Astrocyte (in vitro differentiated cells and primary cell): ENCODE measurements at regions not wholly inside any gene's neighbourhood (a gene's known extent, or its start where the extent isn't known, plus 50 kb on each side); places are given as distances from the start of the nearest gene placed in this dataset.

ENCODE experiments used
- DNase-seq: peaks from one replicate; pipeline ENCODE4 v3.0.0-alpha.2; 2010; ENCODE audit warnings: low read depth
- FAIRE-seq: peaks from 2 replicates; lab custom pipeline; 2011; peaks lifted over from hg19 to GRCh38; lab: Jason Lieb, UNC
- H2AFZ ChIP-seq: 2 replicates; pipeline ENCODE4 v1.6.0; 2012; ENCODE audit warnings: low read depth, low read length, inconsistent platforms
- H3K27ac ChIP-seq: 2 replicates; pipeline ENCODE4 v1.5.1; 2011; ENCODE audit warnings: low read depth, low read length, inconsistent platforms
- H3K27me3 ChIP-seq: 2 replicates; pipeline ENCODE4 v1.6.0; 2011; ENCODE audit warnings: low read length, inconsistent platforms; ENCODE audit not compliant: insufficient read depth
- H3K36me3 ChIP-seq: 2 replicates; pipeline ENCODE4 v1.5.1; 2011; ENCODE audit warnings: low read length, inconsistent platforms; ENCODE audit not compliant: insufficient read depth
- H3K4me1 ChIP-seq: 2 replicates; pipeline ENCODE4 v1.5.1; 2011; ENCODE audit warnings: low read length, inconsistent platforms; ENCODE audit not compliant: insufficient read depth
- H3K4me2 ChIP-seq: 2 replicates; pipeline ENCODE4 v1.6.0; 2012; ENCODE audit warnings: low read length, inconsistent platforms
- H3K4me3 ChIP-seq: 2 replicates; pipeline ENCODE4 v1.5.1; 2011; ENCODE audit warnings: low read depth, mild to moderate bottlenecking, low read length, inconsistent platforms; ENCODE audit not compliant: insufficient read depth
- H3K79me2 ChIP-seq: 2 replicates; pipeline ENCODE4 v1.6.0; 2012; ENCODE audit warnings: mild to moderate bottlenecking, low read length, inconsistent platforms; ENCODE audit not compliant: insufficient read depth
- H3K9ac ChIP-seq: 2 replicates; pipeline ENCODE4 v1.6.0; 2012; ENCODE audit warnings: mild to moderate bottlenecking, low read length, inconsistent platforms
- H3K9me3 ChIP-seq: 2 replicates; pipeline ENCODE4 v1.5.1; 2012; ENCODE audit warnings: low read depth, mild to moderate bottlenecking, low read length, inconsistent platforms; ENCODE audit not compliant: insufficient read depth
- H4K20me1 ChIP-seq: 2 replicates; pipeline ENCODE4 v1.6.0; 2012; ENCODE audit warnings: low read length, inconsistent platforms; ENCODE audit not compliant: insufficient read depth
- H3K27ac Mint-ChIP-seq: one replicate; pipeline ENCODE4 v1.8.0; 2021; ENCODE audit warnings: mild to moderate bottlenecking, mixed read lengths; ENCODE audit not compliant: unreplicated experiment
- H3K27me3 Mint-ChIP-seq: one replicate; pipeline ENCODE4 v1.8.0; 2021; ENCODE audit warnings: low read depth, mixed read lengths; ENCODE audit not compliant: unreplicated experiment
- H3K36me3 Mint-ChIP-seq: one replicate; pipeline ENCODE4 v1.8.0; 2021; ENCODE audit warnings: low read depth, mixed read lengths; ENCODE audit not compliant: unreplicated experiment
- H3K4me1 Mint-ChIP-seq: one replicate; pipeline ENCODE4 v1.8.0; 2021; ENCODE audit warnings: low read depth, mixed read lengths; ENCODE audit not compliant: unreplicated experiment
- H3K4me3 Mint-ChIP-seq: one replicate; pipeline ENCODE4 v1.8.0; 2021; ENCODE audit warnings: mild to moderate bottlenecking, moderate library complexity, mixed read lengths; ENCODE audit not compliant: unreplicated experiment
- H3K9me3 Mint-ChIP-seq: one replicate; pipeline ENCODE4 v1.8.0; 2021; ENCODE audit warnings: mild to moderate bottlenecking, mixed read lengths; ENCODE audit not compliant: unreplicated experiment
- EZH2 ChIP-seq: IDR thresholded peaks from 2 replicates; pipeline ENCODE4 v1.6.1; 2012; ENCODE audit warnings: mild to moderate bottlenecking, low read length, inconsistent platforms; ENCODE audit not compliant: insufficient read depth
- TF ChIP-seq, protein P1 (sequence below): IDR thresholded peaks from 2 replicates; pipeline ENCODE4 v1.5.1; 2011; ENCODE audit warnings: low read depth, mild to moderate bottlenecking, inconsistent platforms, low read length, moderate library complexity; ENCODE audit not compliant: insufficient read depth

- H2AFZ ChIP-seq: no peak overlapping the region
- Mint-ChIP-seq H3K9me3 (peaks cover 10% of the 10 kb centered on the region), H3K27me3 (no peaks in the 10 kb centered on the region), H3K27ac (no peak overlapping the region), H3K36me3 (no peaks in the 10 kb centered on the region), H3K4me3 (no peak overlapping the region), H3K4me1 (no peaks in the 10 kb centered on the region)
- no peaks in the 10 kb centered on the region for H3K4me1 ChIP-seq
- TF ChIP-seq, protein P1, sequence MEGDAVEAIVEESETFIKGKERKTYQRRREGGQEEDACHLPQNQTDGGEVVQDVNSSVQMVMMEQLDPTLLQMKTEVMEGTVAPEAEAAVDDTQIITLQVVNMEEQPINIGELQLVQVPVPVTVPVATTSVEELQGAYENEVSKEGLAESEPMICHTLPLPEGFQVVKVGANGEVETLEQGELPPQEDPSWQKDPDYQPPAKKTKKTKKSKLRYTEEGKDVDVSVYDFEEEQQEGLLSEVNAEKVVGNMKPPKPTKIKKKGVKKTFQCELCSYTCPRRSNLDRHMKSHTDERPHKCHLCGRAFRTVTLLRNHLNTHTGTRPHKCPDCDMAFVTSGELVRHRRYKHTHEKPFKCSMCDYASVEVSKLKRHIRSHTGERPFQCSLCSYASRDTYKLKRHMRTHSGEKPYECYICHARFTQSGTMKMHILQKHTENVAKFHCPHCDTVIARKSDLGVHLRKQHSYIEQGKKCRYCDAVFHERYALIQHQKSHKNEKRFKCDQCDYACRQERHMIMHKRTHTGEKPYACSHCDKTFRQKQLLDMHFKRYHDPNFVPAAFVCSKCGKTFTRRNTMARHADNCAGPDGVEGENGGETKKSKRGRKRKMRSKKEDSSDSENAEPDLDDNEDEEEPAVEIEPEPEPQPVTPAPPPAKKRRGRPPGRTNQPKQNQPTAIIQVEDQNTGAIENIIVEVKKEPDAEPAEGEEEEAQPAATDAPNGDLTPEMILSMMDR: no peak
- TF ChIP-seq EZH2: no peak
- H3K9me3 ChIP-seq: no peaks in the 10 kb centered on the region
- H3K27ac ChIP-seq: no peak overlapping the region
- DNase-seq (no peak), FAIRE-seq (no peak)
- no peaks in the 10 kb centered on the region for H3K79me2 ChIP-seq
- no peak overlapping the region for H3K9ac ChIP-seq
- H3K4me3 ChIP-seq: no peak overlapping the region
- H4K20me1 ChIP-seq: no peaks in the 10 kb centered on the region
- H3K36me3 ChIP-seq: no peaks in the 10 kb centered on the region
- H3K27me3 ChIP-seq: no peaks in the 10 kb centered on the region
- no peak overlapping the region for H3K4me2 ChIP-seq
Measured at GRCh38 chr6:135603249-135603648, 105.7 kb upstream of the AHI1 start.

DNA sequence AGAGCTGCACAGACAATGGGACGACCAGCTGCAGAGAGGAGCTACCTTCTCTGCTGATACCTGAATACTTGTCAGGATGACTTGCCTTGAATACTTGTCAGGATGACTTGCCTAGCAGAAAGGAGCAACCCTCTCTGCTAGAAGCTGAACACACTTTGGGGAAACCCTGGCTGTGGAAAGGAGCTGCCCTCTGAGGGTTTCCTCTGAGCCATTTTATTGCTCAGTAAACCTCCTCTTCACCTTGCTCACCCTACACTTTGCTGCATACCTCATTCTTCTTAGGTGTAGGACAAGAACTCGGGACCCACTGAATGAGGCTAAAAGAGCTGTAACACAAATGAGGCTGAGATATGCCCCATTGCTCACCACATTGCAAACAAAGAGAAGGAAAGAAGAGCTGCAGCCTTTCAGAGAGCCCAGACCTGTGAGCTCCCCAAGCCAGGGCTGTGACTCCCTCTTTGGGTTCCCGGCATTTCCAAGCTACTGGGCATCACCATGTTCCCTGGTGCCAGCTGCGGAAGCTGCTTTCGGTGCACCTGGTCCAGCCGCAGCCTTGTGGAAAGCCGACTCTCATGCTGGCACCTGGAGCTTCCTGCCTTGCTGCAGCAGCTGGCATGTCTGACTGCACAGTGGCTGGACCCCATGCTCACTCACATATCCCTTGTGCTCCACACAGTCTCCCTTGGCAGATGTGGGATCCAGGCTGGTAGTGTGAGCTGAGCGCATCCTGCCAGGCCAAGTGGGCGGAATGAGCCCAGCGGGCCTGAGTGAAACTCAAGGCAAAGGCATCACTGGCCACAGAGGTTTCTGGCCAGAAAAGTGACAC is 106.7 kb upstream of the AHI1 start:
- Histone ChIP-seq H3K4me1 (no peaks in the 10 kb centered on the region), H3K4me3 (no peak overlapping the region), H3K27me3 (no peaks in the 10 kb centered on the region), H4K20me1 (no peaks in the 10 kb centered on the region), H3K9ac (no peak overlapping the region), H3K79me2 (no peaks in the 10 kb centered on the region), H2AFZ (no peak overlapping the region), H3K4me2 (no peak overlapping the region), H3K27ac (no peak overlapping the region), H3K36me3 (no peaks in the 10 kb centered on the region), H3K9me3 (no peaks in the 10 kb centered on the region)
- Mint-ChIP-seq H3K4me3 (no peak overlapping the region), H3K4me1 (no peaks in the 10 kb centered on the region), H3K27ac (no peak overlapping the region), H3K9me3 (peaks cover 3% of the 10 kb centered on the region), H3K27me3 (no peaks in the 10 kb centered on the region), H3K36me3 (no peaks in the 10 kb centered on the region)
- DNase-seq (no peak), FAIRE-seq (no peak)
- TF ChIP-seq EZH2: no peak
- TF ChIP-seq, protein P1: no peak

GRCh38 chr6:135605278-135605790 is 107.8 kb upstream of the AHI1 start:
- Mint-ChIP-seq H3K9me3 (peaks cover 3% of the 10 kb centered on the region), H3K4me3 (no peak overlapping the region), H3K36me3 (no peaks in the 10 kb centered on the region), H3K27me3 (no peaks in the 10 kb centered on the region), H3K4me1 (no peaks in the 10 kb centered on the region), H3K27ac (no peak overlapping the region)
- Histone ChIP-seq H3K27ac (no peak overlapping the region), H3K9me3 (no peaks in the 10 kb centered on the region), H3K36me3 (no peaks in the 10 kb centered on the region), H3K4me3 (no peak overlapping the region), H4K20me1 (no peaks in the 10 kb centered on the region), H3K27me3 (no peaks in the 10 kb centered on the region), H3K9ac (no peak overlapping the region), H3K79me2 (no peaks in the 10 kb centered on the region), H3K4me1 (no peaks in the 10 kb centered on the region), H3K4me2 (no peak overlapping the region), H2AFZ (no peak overlapping the region)
- DNase-seq (no peak), FAIRE-seq (no peak)
- TF ChIP-seq, protein P1: no peak
- TF ChIP-seq EZH2: no peak
